Stimulated activated naive CD8-positive, alpha-beta T cell treated with anti-CD3 and anti-CD28 coated beads, Interleukin-15, amount 100 ng/mL, for 72 hours (primary cell): ENCODE measurements at regions not wholly inside any gene's neighbourhood (a gene's known extent, or its start where the extent isn't known, plus 50 kb on each side); places are given as distances from the start of the nearest gene placed in this dataset.
"Not testable (repeated sequence)": the region's sequence is repeated elsewhere in the genome, so short reads cannot be mapped to it uniquely, and the experiment has no call there.

ENCODE experiments used
- ATAC-seq: fragments of 150-1000 bp; cut with Tn5 transposase; 2 replicates; pipeline ENCODE4 v1.10.0; 2021; ENCODE audit warnings: mild to moderate bottlenecking, moderate library complexity
- DNase-seq, 2 donors: peaks; one replicate each; pipeline ENCODE4 v3.0.0; 2021 to 2022
- H3K27ac Mint-ChIP-seq, 2 donors: one replicate each; pipeline ENCODE4 v1.8.0; 2022; ENCODE audit warnings: mild to moderate bottlenecking in 2 of 2, mixed read lengths in 2 of 2, moderate library complexity in 2 of 2
- H3K27me3 Mint-ChIP-seq: one replicate; pipeline ENCODE4 v1.8.0; 2022; ENCODE audit warnings: mixed read lengths
- H3K4me1 Mint-ChIP-seq: one replicate; pipeline ENCODE4 v1.8.0; 2022; ENCODE audit warnings: mild to moderate bottlenecking, mixed read lengths
- H3K4me3 Mint-ChIP-seq, 2 donors: one replicate each; pipeline ENCODE4 v1.8.0; 2022; ENCODE audit warnings: mild to moderate bottlenecking in 2 of 2, mixed read lengths in 2 of 2, moderate library complexity in 1 of 2
- H3K9me3 Mint-ChIP-seq, 2 donors: one replicate each; pipeline ENCODE4 v1.8.0; 2022; ENCODE audit warnings: mixed read lengths in 2 of 2

DNA sequence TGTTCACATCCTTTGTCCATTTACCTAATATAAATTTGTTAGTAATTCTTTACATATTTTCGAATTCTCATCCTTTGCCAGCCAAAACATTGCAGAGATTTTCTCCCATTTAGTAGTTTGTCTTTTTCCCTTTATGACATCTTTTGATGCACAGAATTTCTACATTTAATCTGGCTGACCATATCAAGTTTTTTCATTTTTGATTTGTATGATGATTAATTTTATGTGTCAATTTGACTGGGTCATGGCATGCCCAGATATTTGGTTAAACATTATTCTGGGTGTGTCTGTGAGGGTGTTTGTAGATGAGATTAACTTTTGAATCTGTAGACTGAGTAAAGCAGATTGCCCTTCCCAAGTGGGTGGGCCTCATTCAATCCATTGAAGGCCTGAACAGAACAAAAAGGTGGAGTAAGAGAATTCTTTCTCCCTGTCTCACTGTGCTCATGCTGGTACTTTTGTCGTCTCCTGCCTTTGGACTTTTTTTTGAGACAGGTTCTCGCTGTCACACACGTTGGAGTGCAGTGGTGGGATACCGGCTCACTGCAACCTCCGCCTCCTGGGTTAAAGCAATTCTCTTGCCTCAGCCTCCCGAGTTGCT lies 72.1 kb upstream of the EPB41L1 start:
- DNase-seq (no peak), ATAC-seq (no peak)
- peaks cover 16% of the 10 kb centered on the region for H3K27me3 Mint-ChIP-seq
- no peaks in the 10 kb centered on the region for H3K9me3 Mint-ChIP-seq
- no peak overlapping the region for H3K4me3 Mint-ChIP-seq
- peaks cover 15% of the 10 kb centered on the region for H3K4me1 Mint-ChIP-seq
- no peak overlapping the region for H3K27ac Mint-ChIP-seq

DNA sequence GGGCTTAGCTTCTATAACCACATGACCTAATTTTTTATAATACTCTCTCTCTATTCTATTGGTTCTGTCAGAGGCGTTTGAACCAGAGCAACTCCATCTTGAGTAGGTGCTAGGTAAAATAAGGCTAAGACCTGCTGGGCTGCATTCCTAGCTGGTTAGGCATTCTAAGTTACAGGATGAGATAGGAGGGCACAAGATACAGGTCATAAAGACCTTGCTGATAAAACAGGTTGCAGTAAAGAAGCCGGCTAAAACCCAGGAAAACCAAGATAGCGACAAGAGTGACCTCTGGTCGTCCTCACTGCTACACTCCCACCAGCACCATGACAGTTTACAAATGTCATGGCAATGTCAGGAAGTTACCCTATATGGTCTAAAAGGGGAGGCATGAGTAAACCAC lies 71.3 kb upstream of the EPB41L1 start:
- ATAC-seq, H3K9me3 Mint-ChIP-seq, H3K4me3 Mint-ChIP-seq, H3K27ac Mint-ChIP-seq, DNase-seq: not testable (repeated sequence)
- peaks cover 15% of the 10 kb centered on the region for H3K27me3 Mint-ChIP-seq
- peaks cover 15% of the 10 kb centered on the region for H3K4me1 Mint-ChIP-seq

DNA sequence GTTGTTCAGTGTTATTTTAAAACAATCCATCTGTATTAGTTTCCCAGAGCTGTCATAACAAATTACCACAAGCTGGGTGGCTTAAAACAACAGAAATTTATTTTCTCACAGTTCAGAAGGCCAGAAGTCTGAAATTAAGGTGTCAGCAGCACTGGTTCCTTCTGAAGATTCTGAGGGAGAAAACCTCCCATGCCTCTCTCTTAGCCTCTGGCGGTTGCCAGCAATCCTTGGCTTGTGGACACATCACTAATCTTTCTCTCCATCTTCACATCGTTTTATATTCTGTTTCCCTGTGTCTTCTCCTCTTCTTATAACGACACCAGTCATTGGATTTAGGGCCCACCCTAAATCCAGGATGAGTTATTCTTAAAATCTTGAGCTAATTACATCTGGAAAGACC lies 70.2 kb upstream of the EPB41L1 start:
- DNase-seq (no peak), ATAC-seq (no peak)
- Mint-ChIP-seq H3K4me1 (peaks cover 15% of the 10 kb centered on the region), H3K27ac (no peak overlapping the region), H3K27me3 (peaks cover 9% of the 10 kb centered on the region), H3K9me3 (no peaks in the 10 kb centered on the region), H3K4me3 (no peak overlapping the region)

DNA sequence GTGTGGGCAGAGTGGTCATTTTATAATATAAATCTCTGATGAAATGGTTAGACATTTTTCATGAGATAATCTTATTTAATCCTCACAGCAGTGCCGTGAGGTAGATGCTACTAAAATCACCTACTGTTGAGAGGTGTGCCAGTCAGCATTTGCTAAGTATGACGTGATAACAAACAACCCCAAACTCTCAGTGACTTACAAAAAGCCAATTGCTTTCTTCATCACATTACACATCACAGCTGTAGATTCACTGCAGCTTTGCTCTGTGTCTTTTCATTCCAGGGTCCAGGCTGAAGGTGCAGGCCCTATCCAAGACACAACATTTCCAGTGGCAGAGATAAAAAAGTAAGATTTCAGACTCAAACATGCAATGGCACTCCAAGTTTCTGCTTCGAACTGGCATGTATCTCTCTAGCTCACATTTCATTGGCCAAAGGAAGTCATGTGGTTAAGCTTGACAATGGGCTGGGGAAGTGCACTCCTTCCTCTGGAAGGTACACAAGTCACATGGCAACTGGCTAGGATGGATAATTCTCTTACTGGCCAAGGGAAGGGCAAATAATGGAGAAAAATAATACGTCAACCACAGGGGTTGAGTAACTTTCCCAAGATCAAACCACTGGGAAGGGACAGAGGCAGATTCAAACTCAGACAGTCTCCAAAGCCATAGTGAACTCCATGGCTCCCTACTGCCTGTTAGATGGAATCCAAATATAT lies 69.5 kb upstream of the EPB41L1 start:
- Mint-ChIP-seq H3K4me3 (no peak overlapping the region), H3K9me3 (no peaks in the 10 kb centered on the region), H3K27me3 (peaks cover 16% of the 10 kb centered on the region), H3K27ac (no peak overlapping the region), H3K4me1 (peaks cover 10% of the 10 kb centered on the region)
- DNase-seq (no peak), ATAC-seq (no peak)

DNA sequence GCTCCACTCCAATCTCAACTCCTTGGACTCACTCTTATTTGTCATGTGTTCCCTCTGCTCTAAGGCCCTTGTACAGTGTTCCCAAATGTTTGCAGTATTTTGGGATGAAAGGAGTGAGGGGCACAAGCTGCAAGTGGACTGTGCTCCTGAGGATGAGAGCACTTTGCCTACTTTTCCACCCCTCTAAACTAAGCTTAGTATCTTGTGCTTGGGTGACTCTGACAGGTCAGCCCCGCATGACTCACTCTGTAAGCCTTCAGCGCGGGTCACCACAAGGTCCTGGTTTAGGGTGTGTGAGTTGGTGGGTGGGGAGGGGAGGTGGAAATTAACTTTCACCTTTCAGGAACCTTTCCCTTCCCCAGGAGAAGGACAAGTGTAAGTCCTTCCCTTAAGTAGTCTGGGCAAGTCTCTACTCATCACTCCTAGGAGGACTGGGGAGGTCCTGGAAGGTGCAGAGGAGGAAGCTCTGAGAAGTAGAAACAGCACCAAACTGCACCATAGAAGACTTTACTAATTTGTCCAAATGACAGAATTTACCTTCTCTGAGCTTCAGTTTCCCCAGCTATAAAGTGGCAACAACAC lies 68.8 kb upstream of the EPB41L1 start:
- H3K9me3 Mint-ChIP-seq = no peaks in the 10 kb centered on the region
- ATAC-seq (peak; percentile 58), DNase-seq (no peak)
- peaks cover 9% of the 10 kb centered on the region for H3K4me1 Mint-ChIP-seq
- peaks cover 23% of the 10 kb centered on the region for H3K27me3 Mint-ChIP-seq
- no peak overlapping the region for H3K27ac Mint-ChIP-seq
- H3K4me3 Mint-ChIP-seq = no peak overlapping the region

DNA sequence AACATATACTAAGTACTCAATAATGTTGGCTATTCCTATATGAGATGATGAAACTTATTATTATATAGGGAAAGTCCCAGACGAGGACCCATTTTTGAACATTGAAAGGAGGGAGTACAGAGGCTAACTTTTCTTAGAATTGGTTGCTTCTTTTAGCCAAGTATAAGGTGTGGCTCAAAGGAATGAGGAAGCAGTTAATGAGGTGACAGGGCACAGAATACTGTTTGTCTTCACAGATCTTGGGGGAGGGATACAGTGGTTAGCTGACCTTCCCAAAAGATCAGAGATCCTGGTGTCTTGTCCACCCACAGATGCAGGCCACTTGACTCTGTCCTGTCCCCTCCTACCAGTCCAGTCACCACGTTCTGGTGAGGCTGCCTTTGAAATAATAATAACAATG lies 67.8 kb upstream of the EPB41L1 start:
- no peak for ATAC-seq
- Mint-ChIP-seq H3K27me3 (peaks cover 33% of the 10 kb centered on the region), H3K9me3 (no peaks in the 10 kb centered on the region)

DNA sequence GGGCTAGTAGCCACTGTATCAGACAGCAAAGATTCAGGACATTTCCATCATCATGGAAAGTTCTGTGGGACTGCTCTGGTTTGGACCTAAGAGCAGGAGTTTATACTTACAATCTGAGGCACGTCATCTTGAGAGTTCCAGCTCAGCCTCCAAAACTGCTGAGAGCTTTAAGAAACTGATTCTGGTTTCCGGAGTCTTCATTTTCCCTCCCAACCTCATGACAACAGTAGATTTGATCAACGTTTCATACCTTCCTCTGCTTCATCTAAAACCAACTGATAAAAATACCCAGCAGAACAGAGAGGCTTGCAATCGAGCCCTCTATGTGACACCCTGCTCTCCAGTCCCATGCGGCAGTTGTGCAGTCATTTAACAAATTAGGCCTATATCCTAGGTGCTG lies 64.3 kb upstream of the EPB41L1 start:
- no peak overlapping the region for H3K4me3 Mint-ChIP-seq
- no peak for DNase-seq
- H3K9me3 Mint-ChIP-seq = no peaks in the 10 kb centered on the region
- peaks cover 26% of the 10 kb centered on the region for H3K4me1 Mint-ChIP-seq
- ATAC-seq = no peak
- no peak overlapping the region for H3K27ac Mint-ChIP-seq
- H3K27me3 Mint-ChIP-seq = peaks cover 60% of the 10 kb centered on the region

More for the DNA sequence above, 67.8 kb upstream of the EPB41L1 start:
- Mint-ChIP-seq H3K4me3 (no peak overlapping the region), H3K27ac (no peak overlapping the region), H3K4me1 (peaks cover 9% of the 10 kb centered on the region)
- DNase-seq = no peak

DNA sequence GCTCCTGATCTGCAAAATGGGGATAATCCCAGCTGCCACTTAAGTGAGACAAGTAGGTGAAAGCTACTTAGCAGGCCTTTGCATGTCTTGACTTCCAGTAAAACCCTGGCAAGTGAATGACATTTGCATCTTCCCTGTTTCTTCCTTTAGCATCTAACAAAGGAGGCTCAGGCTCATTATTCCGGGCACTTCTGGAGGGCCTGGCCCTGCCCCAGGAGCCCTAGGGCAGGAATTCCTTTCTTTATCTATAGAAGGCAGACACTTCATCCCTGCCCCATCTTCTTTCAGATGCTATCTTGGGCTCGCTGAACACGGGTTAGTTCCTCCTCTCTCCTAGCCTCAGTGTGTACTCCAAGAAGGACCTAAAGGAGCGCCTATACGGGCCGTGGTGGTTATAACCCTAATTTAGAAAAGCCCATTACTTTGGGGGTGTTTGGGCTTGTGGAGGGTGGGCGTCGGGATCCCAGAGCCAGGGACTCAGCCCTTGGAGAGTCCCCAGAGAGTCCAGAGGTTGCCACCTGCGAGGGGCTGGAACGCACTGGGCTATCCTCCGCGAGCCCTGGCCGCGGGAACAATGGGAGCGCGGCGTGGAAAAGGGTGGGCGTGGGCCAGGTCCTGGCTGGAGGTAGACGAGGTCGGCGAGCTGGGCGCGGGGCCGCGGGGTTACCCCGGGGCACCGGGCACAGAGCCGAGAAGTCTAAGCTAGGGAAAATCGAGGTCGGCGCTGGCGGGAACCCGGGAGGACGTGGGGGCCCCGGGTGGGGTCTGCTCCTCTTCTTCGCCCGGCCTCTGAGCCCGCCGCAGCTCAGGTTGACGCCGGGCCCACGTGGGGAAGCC lies 62.8 kb upstream of the EPB41L1 start:
- H3K4me1 Mint-ChIP-seq = peaks cover 18% of the 10 kb centered on the region
- DNase-seq = no peak
- ATAC-seq = no peak
- peaks cover 60% of the 10 kb centered on the region for H3K27me3 Mint-ChIP-seq
- H3K27ac Mint-ChIP-seq = no peak overlapping the region
- H3K4me3 Mint-ChIP-seq = peak overlapping the region; percentile 35 to 94
- H3K9me3 Mint-ChIP-seq = no peaks in the 10 kb centered on the region

DNA sequence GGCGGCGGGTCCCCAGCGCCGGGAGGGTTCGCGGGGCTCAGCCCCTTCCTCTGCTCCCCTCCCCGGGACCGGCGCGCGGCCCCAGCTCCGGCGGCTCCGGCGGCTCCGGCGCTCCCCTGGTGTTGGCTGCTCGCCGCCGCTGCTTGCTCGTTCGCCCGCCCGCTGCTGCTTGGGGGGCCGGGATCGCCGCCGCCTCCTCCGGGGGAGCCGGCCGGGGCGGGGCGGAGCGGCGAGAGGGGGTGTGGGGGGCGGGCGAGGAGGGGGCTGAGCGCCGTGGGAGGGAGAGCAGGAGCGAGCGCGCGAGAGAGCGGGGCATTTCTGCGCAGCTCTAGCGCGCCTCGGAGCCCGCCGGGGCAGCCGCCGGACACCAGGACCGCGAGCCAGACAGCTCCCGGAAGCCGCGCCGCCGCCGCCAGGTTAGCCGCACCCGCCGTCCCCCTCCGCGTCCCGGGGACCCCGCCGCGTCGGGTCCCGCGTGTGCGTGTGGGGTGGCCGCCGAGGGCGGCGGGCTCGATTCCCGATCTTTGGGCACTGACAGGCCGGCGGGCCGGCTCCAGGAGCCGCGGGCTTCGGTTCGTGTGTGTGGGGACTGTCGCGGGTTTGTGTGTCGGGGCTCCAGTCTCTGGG lies 62.0 kb upstream of the EPB41L1 start:
- peaks cover 57% of the 10 kb centered on the region for H3K27me3 Mint-ChIP-seq
- DNase-seq = peak in 1 of 2 donors; percentile 10
- H3K9me3 Mint-ChIP-seq = no peaks in the 10 kb centered on the region
- H3K4me3 Mint-ChIP-seq = peak overlapping the region; percentile 89 to 94
- H3K4me1 Mint-ChIP-seq = peaks cover 19% of the 10 kb centered on the region
- ATAC-seq = peak; percentile 65
- no peak overlapping the region for H3K27ac Mint-ChIP-seq

DNA sequence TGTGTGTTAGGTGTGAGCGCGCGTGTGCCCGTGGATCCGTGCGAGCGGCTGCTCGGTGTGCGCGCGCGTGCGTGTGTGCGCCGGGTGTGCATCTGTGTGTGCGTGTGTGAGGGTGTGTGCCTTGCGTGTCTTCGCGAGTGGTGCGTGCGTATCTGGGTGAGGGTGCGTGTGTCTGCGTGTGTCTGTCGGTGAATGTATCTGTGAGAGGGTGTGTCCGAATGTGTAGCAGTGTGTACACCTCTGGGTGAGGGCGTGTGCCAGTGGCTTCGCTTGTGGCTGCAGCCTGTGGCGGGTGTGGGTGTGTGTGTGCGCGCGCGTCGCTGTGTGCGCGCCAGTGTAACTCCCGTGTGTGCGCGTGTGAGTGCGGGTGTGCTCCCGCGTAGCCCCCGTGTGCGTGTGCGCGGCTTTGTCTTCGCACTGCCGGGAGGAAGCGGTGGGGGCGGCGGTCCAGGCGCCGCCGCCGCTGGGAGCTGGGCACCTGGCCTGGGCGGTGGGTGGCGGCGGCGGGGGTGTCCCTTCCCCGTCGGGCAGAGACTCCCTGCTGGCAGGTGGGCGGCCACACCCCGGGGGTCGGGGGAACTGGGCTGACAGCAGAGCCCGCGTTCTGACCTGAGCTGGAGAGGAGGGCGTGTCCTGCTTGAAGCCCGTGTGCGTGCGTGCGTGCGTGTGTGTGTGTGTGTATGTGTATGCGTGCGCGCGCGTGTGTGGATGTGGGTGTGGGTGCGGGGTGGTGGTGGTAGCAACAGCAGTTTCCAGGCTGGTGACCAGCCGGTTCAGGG lies 61.3 kb upstream of the EPB41L1 start:
- ATAC-seq (peak; percentile 69), DNase-seq (peak; percentile 21 to 34)
- no peaks in the 10 kb centered on the region for H3K9me3 Mint-ChIP-seq
- H3K27me3 Mint-ChIP-seq = peaks cover 51% of the 10 kb centered on the region
- H3K4me1 Mint-ChIP-seq = peaks cover 25% of the 10 kb centered on the region
- peak overlapping the region; percentile 89 to 94 for H3K4me3 Mint-ChIP-seq
- peak overlapping the region in 1 of 2 donors; percentile 19 for H3K27ac Mint-ChIP-seq

DNA sequence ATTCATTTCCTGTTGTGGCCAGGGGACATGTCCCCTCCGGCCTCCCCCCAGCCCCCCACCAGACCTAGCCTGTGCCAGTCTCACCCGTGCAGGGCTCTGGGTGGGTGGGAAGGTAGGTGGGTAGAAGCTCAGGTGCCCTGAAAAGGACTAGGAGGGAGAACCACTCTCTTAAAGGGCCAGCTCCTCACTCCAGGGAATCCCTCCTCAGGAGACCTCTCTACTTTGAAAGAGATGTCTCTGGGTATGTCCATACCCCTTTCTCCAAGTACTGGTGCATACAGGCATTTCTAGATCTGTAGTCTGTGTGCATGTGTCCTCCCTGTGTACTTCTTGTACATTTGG lies 60.8 kb upstream of the EPB41L1 start:
- Mint-ChIP-seq H3K4me1 (peaks cover 25% of the 10 kb centered on the region), H3K4me3 (peak overlapping the region; percentile 1 to 94), H3K27me3 (peaks cover 51% of the 10 kb centered on the region), H3K9me3 (no peaks in the 10 kb centered on the region), H3K27ac (no peak overlapping the region)
- ATAC-seq = peak; percentile 40
- no peak for DNase-seq

DNA sequence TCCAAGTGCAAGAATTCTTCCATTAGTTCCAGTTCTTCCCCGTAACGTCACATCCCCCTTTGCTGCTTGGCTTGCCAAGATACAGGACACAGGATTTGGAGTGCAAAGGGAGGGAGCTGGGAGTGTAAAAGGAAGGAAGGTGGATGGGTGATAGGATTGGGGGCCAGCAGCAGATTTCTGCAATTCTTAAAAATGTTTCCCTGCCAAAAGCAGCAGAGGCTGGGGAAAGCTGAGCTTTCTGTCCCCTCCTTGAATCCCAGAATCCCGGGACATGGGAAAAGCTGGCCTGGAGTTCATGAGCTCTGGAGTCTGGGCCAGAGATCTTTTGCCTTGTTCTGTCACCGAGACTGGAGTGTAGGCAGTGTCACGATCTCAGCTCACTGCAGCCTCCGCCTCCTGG lies 60.0 kb upstream of the EPB41L1 start:
- DNase-seq = no peak
- no peak overlapping the region for H3K4me3 Mint-ChIP-seq

DNA sequence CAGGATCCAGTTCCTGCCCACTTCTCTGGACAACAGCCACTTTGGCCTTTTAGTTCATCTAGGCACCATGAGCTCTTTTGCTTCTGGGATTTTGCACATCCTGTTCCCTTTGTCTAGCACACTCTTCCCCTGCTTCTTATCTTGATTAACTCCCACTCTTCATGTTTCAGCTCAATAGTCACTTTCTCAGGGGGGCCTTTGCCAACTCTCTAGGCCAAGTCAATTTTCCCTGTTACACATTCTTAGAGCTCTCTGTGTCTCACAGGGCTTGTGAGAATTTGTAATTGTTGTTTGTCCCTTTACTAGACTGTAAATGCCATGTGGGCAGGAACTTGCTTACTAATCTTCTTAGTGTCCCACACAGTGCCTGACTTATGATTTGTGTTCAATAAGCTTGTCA lies 58.1 kb upstream of the EPB41L1 start:
- H3K4me1 Mint-ChIP-seq = peaks cover 25% of the 10 kb centered on the region
- H3K9me3 Mint-ChIP-seq = no peaks in the 10 kb centered on the region
- H3K27me3 Mint-ChIP-seq = peaks cover 30% of the 10 kb centered on the region
- ATAC-seq (no peak), DNase-seq (no peak)
- H3K4me3 Mint-ChIP-seq = no peak overlapping the region
- H3K27ac Mint-ChIP-seq = no peak overlapping the region

More for the DNA sequence above, 60.0 kb upstream of the EPB41L1 start:
- ATAC-seq = no peak
- H3K27ac Mint-ChIP-seq = no peak overlapping the region
- peaks cover 25% of the 10 kb centered on the region for H3K4me1 Mint-ChIP-seq
- H3K27me3 Mint-ChIP-seq = peaks cover 50% of the 10 kb centered on the region
- no peaks in the 10 kb centered on the region for H3K9me3 Mint-ChIP-seq

DNA sequence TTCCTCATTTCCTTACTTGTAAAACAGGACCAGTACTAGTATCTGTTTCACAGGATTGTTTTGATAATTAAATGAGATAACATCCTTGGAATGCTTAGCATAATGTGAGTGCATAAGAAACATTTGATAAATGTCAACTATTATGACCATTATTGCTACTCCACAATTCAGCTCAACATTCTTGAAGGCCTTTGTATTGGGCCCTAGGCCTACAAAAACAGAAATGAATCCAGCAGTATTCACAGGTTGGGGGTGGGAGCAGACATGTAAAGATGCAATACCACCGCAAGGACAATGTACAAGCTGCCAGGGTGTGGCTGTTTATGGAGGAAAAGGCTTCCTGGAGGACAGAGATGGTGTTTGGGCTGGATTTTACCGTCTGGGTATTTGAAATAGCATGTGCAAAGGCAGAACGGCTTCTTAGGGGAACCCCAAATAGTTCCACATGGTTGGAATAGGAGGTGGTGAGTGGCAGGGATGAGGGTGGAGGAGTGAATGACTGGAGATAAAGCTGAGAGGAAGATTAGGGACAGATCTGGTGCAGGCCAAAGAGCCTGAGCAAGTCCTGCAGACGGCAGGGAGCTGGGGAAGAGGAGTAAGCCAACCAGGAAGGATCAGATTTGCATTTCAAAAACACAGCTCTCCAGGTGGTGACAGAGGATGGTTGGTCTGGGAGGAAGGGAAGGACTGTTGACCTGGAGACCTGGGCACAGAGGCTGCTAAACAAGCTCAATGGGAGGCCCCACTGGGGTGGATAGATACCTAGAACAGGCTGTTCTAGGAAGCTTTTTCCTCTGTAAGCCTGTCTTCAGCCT lies 57.0 kb upstream of the EPB41L1 start:
- H3K4me3 Mint-ChIP-seq = no peak overlapping the region
- H3K27me3 Mint-ChIP-seq = peaks cover 22% of the 10 kb centered on the region
- no peak for ATAC-seq
- H3K9me3 Mint-ChIP-seq = no peaks in the 10 kb centered on the region
- no peak for DNase-seq
- no peak overlapping the region for H3K27ac Mint-ChIP-seq
- peaks cover 25% of the 10 kb centered on the region for H3K4me1 Mint-ChIP-seq
